ENCODE measurements at regions not wholly inside any gene's neighbourhood (a gene's known extent, or its start where the extent isn't known, plus 50 kb on each side); places are given as distances from the start of the nearest gene placed in this dataset.

- Histone ChIP-seq H4K20me1 (ENCODE audit: insufficient read depth, low read length) (no peaks in the 10 kb centered on the region), H3K36me3 (ENCODE audit: insufficient read depth, low read length) (no peaks in the 10 kb centered on the region), H3K4me3 (ENCODE audit: insufficient read depth, low read depth, low read length) (no peak overlapping the region), H3K27me3 (ENCODE audit: insufficient read depth, low read length) (no peaks in the 10 kb centered on the region), H3K79me2 (ENCODE audit: insufficient read depth, low read length) (no peaks in the 10 kb centered on the region), H3K27ac (ENCODE audit: low read depth, low read length) (no peak overlapping the region), H3K9me3 (ENCODE audit: insufficient read depth, low read depth, low read length) (no peaks in the 10 kb centered on the region), H3K4me2 (ENCODE audit: low read length) (no peak overlapping the region), H3K4me1 (ENCODE audit: insufficient read depth, low read length) (no peaks in the 10 kb centered on the region), H3K9ac (ENCODE audit: low read length) (no peak overlapping the region), H2AFZ (ENCODE audit: low read depth, low read length) (no peak overlapping the region)
- Mint-ChIP-seq H3K4me3 (ENCODE audit: unreplicated experiment) (no peak overlapping the region), H3K9me3 (ENCODE audit: unreplicated experiment) (no peaks in the 10 kb centered on the region), H3K4me1 (ENCODE audit: low read depth, unreplicated experiment) (no peaks in the 10 kb centered on the region), H3K27me3 (ENCODE audit: low read depth, unreplicated experiment) (no peaks in the 10 kb centered on the region), H3K36me3 (ENCODE audit: low read depth, unreplicated experiment) (no peaks in the 10 kb centered on the region), H3K27ac (ENCODE audit: unreplicated experiment) (no peak overlapping the region)
- no peak for DNase-seq (ENCODE audit: low read depth)
- TF ChIP-seq CTCF (IDR thresholded peaks at IDR 0.05; ENCODE audit: insufficient read depth, low read depth, low read length) (no peak), EZH2 (IDR thresholded peaks at IDR 0.05; ENCODE audit: insufficient read depth, low read length) (no peak)
- no peak for FAIRE-seq
Observed at GRCh38 chr21:20013851-20014250, 984.4 kb upstream of the NCAM2 start.

- Histone ChIP-seq H3K4me1 (ENCODE audit: insufficient read depth, low read length) (no peaks in the 10 kb centered on the region), H3K27me3 (ENCODE audit: insufficient read depth, low read length) (no peaks in the 10 kb centered on the region), H3K9me3 (ENCODE audit: insufficient read depth, low read depth, low read length) (no peaks in the 10 kb centered on the region), H3K36me3 (ENCODE audit: insufficient read depth, low read length) (no peaks in the 10 kb centered on the region), H3K27ac (ENCODE audit: low read depth, low read length) (no peak overlapping the region), H2AFZ (ENCODE audit: low read depth, low read length) (no peak overlapping the region), H4K20me1 (ENCODE audit: insufficient read depth, low read length) (no peaks in the 10 kb centered on the region), H3K79me2 (ENCODE audit: insufficient read depth, low read length) (no peaks in the 10 kb centered on the region), H3K4me2 (ENCODE audit: low read length) (no peak overlapping the region), H3K9ac (ENCODE audit: low read length) (no peak overlapping the region), H3K4me3 (ENCODE audit: insufficient read depth, low read depth, low read length) (no peak overlapping the region)
- Mint-ChIP-seq H3K9me3 (ENCODE audit: unreplicated experiment) (no peaks in the 10 kb centered on the region), H3K4me3 (ENCODE audit: unreplicated experiment) (no peak overlapping the region), H3K27me3 (ENCODE audit: low read depth, unreplicated experiment) (no peaks in the 10 kb centered on the region), H3K36me3 (ENCODE audit: low read depth, unreplicated experiment) (no peaks in the 10 kb centered on the region), H3K27ac (ENCODE audit: unreplicated experiment) (no peak overlapping the region), H3K4me1 (ENCODE audit: low read depth, unreplicated experiment) (no peaks in the 10 kb centered on the region)
- FAIRE-seq (no peak), DNase-seq (ENCODE audit: low read depth) (no peak)
- TF ChIP-seq EZH2 (IDR thresholded peaks at IDR 0.05; ENCODE audit: insufficient read depth, low read length) (no peak), CTCF (IDR thresholded peaks at IDR 0.05; ENCODE audit: insufficient read depth, low read depth, low read length) (no peak)
Observed at GRCh38 chr21:20016435-20017005, 981.7 kb upstream of the NCAM2 start.

GRCh38 chr21:20020026-20020425 lies 978.2 kb upstream of the NCAM2 start:
- FAIRE-seq (no peak), DNase-seq (ENCODE audit: low read depth) (no peak)
- Histone ChIP-seq H3K79me2 (ENCODE audit: insufficient read depth, low read length) (no peaks in the 10 kb centered on the region), H3K4me2 (ENCODE audit: low read length) (no peak overlapping the region), H3K9ac (ENCODE audit: low read length) (no peak overlapping the region), H3K36me3 (ENCODE audit: insufficient read depth, low read length) (no peaks in the 10 kb centered on the region), H3K27me3 (ENCODE audit: insufficient read depth, low read length) (no peaks in the 10 kb centered on the region), H3K27ac (ENCODE audit: low read depth, low read length) (no peak overlapping the region), H2AFZ (ENCODE audit: low read depth, low read length) (no peak overlapping the region), H3K4me1 (ENCODE audit: insufficient read depth, low read length) (no peaks in the 10 kb centered on the region), H4K20me1 (ENCODE audit: insufficient read depth, low read length) (no peaks in the 10 kb centered on the region), H3K9me3 (ENCODE audit: insufficient read depth, low read depth, low read length) (no peaks in the 10 kb centered on the region), H3K4me3 (ENCODE audit: insufficient read depth, low read depth, low read length) (no peak overlapping the region)
- H3K9me3 Mint-ChIP-seq (ENCODE audit: unreplicated experiment): no peaks in the 10 kb centered on the region
- no peak overlapping the region for H3K27ac Mint-ChIP-seq (ENCODE audit: unreplicated experiment)
- H3K27me3 Mint-ChIP-seq (ENCODE audit: low read depth, unreplicated experiment): no peaks in the 10 kb centered on the region
- TF ChIP-seq EZH2 (IDR thresholded peaks at IDR 0.05; ENCODE audit: insufficient read depth, low read length) (no peak), CTCF (IDR thresholded peaks at IDR 0.05; ENCODE audit: insufficient read depth, low read depth, low read length) (no peak)
- no peaks in the 10 kb centered on the region for H3K36me3 Mint-ChIP-seq (ENCODE audit: low read depth, unreplicated experiment)
- no peak overlapping the region for H3K4me3 Mint-ChIP-seq (ENCODE audit: unreplicated experiment)
- no peaks in the 10 kb centered on the region for H3K4me1 Mint-ChIP-seq (ENCODE audit: low read depth, unreplicated experiment)

All from astrocyte (in vitro differentiated cells and primary cell).